Activated CD8-positive, alpha-beta memory T cell treated with anti-CD3 and anti-CD28 coated beads for 48 hours (primary cell): ENCODE measurements at regions not wholly inside any gene's neighbourhood (a gene's known extent, or its start where the extent isn't known, plus 50 kb on each side); places are given as distances from the start of the nearest gene placed in this dataset.
A peak's percentile ranks its signal among the peaks of the same experiment; 100 is the strongest.

ENCODE experiments used
- DNase-seq, 3 experiments: peaks; one replicate each; pipeline ENCODE4 v3.0.0-alpha.2; 2020; ENCODE audit warnings: low read depth in 2 of 3, low spot score in 2 of 3

GRCh38 chr2:191557841-191558240, 120.1 kb upstream of the NABP1 start:
- no peak for DNase-seq

- DNase-seq: no peak
Measured at GRCh38 chr2:191559569-191559968, 118.4 kb upstream of the NABP1 start.

DNA sequence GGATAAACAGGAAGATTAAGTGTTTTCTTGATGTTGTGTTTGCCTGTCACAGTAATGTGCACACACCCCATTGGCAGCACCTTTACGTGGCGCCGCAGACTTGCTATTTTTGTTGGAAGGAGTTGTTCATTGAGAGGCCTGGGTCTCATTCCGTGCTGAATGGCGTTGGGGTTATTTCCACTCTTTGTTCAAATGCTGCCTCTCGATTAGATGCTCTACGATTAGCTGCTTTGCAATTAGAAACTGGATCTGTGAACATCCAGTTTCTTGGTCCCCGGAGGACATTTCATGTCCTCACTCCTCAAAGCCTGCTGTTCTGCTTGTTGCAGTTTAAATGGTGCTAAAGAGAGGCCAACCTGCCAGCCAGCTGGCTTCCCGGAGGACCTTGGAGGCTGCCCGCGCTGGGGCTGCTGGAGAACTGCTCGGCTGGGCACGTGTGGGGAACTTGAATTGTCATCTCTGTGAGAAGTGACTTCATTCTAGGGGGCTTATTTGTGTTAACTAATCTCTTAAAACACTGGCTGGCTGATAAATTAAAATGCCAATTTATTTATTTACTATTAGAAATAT, 117.4 kb upstream of the NABP1 start:
- DNase-seq: no peak

DNA sequence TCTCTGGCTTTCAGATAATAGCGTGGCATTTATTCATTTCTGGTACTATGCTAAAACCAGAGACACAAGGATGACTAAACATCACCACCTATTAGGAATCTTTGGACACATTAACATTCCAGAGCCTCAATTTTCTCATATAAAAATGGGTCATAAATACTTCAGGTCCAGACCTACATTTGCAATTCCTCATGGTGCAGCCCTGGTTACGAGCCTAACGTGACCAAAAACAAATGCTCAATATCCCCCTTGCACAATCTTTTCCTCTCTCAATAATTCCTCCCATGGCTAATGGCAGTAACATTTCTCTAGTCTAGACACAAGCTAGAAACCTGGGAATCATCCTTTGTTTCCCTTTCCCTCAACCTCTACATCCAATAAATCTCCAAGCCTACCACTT, 112.8 kb upstream of the NABP1 start:
- DNase-seq: no peak

- DNase-seq: no peak
Measured at GRCh38 chr2:191565647-191566198, 112.2 kb upstream of the NABP1 start.

DNA sequence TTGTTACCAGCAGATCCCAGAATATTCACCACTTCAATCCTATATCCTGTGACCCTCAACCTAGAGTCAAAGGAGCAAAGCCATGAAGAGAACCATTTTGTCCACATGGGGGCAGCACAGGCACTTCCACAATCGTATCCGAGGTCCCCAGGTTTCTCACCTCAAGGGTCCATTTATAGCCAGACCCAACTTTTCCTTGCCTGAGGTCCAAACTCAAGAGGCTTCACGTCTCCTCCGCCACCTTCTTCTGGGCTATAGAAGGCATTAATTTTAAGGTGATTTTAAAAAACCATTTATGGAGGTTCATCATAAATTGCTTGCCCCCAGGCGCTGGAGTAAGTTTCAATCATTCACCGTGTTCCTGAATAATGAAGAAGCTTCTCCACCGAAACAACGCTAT, 111.6 kb upstream of the NABP1 start:
- DNase-seq: peak; percentile 24 to 43 (median 37)

GRCh38 chr2:191567206-191567605, 110.7 kb upstream of the NABP1 start:
- no peak for DNase-seq

GRCh38 chr2:191569025-191569424, 108.9 kb upstream of the NABP1 start:
- DNase-seq: no peak

GRCh38 chr2:191571163-191571769, 106.7 kb upstream of the NABP1 start:
- DNase-seq: no peak

GRCh38 chr2:191572319-191572718, 105.6 kb upstream of the NABP1 start:
- DNase-seq: no peak

GRCh38 chr2:191573216-191573615, 104.7 kb upstream of the NABP1 start:
- DNase-seq: no peak

DNA sequence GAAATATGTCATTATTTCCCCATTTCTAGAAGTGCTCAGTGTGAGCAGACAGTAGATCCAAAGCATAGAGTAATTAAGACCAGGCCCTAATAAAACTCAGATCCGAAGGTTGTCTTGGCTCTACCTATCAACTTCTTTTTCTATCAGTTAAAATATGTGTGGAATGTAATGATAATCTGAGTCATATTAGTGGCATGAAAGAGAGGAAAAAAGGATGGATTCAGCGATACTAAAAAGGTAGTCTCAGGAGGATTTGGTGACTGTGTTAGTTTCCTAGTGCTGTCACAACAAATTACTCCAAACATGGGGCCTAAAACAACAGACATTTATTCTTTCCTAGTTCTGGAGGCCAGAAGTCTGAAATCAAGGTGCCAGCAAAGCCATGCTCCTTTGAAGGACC, 103.7 kb upstream of the NABP1 start:
- no peak for DNase-seq

DNA sequence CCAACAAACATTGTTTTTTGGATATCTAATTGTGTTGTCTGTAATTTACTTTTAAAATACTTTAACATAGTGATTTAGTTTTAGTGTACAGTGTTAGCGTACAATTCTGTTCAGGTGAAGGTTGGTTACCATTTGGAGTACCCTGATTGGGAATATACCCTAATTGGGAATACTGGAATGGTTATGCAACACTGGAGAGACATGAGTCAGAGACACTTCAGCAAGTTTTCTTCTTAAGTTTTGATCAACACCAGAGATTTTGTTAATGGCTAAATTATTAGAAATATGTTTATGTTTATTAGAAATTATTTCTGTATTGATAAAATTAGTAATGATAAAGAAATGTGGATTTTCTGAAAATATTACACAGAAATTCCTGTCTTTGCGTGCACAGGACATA, 100.3 kb upstream of the NABP1 start:
- DNase-seq: no peak

DNA sequence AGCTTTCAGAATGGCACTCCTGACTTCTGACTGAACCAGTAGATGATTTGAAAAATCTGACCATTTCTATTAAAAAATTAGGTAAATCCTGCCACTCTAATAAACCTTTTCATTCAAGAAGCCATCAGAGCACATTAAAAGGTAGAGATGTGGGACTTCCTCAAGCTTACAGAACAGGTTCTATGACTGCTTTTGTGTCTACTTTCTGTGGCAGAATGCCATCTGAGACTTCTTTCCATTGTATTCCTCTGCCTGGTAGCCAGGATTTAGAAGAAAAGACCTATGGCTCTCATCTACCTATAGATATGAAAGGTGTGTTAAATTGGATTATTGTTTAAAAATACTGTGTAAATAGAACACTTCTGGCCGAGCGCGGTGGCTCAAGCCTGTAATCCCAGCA, 99.9 kb upstream of the NABP1 start:
- DNase-seq: no peak

DNA sequence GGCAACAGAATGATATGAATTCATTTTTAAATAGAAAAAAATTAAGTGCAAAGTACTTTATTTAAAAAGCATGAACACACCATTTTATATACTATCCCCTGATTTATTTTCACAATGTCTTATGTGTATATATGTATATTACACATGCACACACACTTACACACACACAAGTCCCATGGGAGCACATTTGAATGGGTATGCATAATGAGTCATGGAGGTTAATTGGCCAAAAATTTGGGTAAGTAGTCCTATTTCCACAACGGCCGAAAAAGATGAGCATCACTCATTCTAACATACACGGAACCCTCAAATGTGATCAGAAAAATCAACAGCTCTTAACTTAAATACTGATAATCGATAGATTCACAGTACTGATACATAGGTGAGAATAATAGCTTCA, 97.4 kb upstream of the NABP1 start:
- DNase-seq: no peak

- DNase-seq: no peak
Measured at GRCh38 chr2:191581003-191581402, 96.9 kb upstream of the NABP1 start.

GRCh38 chr2:191582355-191582754, 95.6 kb upstream of the NABP1 start:
- no peak for DNase-seq

DNA sequence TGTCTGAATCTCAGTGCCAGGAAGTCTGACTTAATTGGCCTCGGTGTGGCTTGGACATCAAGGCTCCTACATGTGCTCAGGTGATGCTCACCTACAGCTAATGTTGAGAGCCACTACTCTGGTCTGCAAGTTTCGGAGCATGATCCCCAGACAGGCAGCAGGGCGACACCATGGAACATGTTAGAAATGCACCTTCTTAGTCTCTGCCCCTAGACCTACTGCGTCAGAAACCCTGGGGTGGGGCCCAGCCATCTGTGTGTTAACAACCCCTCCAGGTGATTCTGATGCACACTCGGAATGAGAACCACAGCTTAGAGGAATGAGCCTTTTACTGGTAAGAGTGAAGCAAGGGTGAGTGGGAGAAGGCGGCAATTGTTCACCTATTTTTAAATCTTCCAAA, 86.9 kb upstream of the NABP1 start:
- DNase-seq: no peak

DNA sequence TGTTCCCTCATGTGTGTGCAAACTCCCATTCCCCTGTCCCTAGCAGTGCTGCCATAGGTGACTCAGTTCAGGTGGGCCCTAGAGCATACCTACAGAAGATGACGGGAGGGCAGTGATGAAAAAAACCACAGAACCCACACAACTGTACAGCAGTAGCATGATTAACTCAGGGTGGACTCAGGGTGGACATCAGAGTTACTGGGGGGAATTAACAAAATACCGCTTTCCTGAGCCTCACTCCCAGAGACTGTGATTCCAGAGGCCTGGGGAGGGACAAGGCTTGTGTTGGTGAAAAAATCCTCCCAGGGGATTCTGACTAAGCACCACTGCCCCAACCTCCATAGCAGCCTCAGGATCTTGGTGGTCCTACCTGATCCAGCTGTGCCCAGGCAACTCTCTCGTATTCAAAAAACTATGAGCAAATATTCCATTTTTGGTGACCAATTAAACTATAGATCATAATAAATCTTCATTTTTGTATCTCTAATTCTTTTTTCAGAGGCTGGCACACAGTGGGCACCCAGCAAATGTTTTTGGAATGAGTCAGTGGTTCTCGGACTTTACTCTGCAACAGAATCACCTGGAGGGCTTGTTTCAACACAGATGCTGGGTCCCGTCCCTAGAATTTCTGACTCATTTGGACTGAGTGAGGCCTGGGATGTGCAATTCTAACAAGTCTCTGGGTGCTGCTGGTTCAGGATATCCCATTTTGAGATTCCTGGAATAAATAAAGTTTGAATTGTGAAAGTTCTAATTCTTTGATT, 84.1 kb upstream of the NABP1 start:
- DNase-seq: no peak

GRCh38 chr2:191597186-191597751, 80.7 kb upstream of the NABP1 start:
- DNase-seq: no peak

DNA sequence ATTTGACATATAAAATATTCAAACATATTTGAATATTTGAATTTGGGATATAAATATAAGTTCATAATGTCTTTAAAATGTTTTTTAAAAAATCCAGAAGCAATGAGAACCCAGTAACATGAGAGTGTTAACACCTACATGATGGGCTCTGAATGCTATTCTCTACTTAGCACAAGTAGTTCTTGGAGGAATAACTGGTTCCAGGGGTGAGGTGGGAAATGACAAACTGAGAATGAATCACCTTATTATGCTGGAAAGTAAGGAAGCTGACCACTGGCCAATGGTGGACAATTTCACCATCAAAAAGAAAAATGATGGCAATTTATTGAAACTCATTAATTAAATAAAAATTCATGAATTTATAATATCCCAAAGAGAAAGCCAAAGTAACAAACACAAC, 79.6 kb upstream of the NABP1 start:
- DNase-seq: no peak

DNA sequence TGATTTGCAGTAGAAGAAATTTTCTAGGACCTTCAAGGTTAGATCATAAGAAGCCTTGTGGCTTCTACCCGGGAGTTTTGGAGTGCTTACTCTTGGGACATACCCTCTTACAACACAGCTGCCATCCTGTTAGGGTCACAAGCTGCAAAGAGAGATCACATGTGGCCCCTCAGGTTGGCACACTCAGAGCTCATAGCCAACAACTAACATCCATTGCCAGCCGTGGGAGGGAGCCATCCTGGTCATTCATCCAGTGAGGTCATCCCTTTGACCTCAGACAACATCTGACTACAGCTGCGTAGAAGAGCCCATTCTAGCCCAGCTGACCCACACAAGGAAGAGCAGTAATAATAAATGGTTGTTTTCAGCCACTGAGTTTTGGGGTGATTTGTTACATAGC, 76.9 kb upstream of the NABP1 start:
- DNase-seq: no peak
